IMR-90 (cell line): ENCODE measurements at regions not wholly inside any gene's neighbourhood (a gene's known extent, or its start where the extent isn't known, plus 50 kb on each side); places are given as distances from the start of the nearest gene placed in this dataset.

ENCODE experiments used
- ATAC-seq: fragments of 200-7000 bp; cut with Tn5 transposase; 2 replicates; pipeline ENCODE4 v1.9.1; 2020; ENCODE audit warnings: low read depth, mild to moderate bottlenecking, moderate library complexity
- BruUV-seq: library from RNA; stranded (reverse); fragments of 400-500 nt; replicated peaks from 2 replicates; lab custom pipeline; 2021; lab: Mats Ljungman, UMichigan
- CTCF ChIA-PET: fragments of 300-600 bp; formaldehyde crosslinking; extraction: SDS; loops from one replicate; lab custom pipeline; 2021; ENCODE audit warnings: antibody characterized with exemption; lab: Yijun Ruan, JAX
- POLR2A ChIA-PET: fragments of 300-600 bp; sonication (Branson Sonifier 250); formaldehyde crosslinking; loops from one replicate; lab custom pipeline; 2022; ENCODE audit warnings: antibody characterized with exemption; ENCODE audit not compliant: unreplicated experiment; lab: Charles Lee
- DNase-seq: peaks from one replicate; pipeline ENCODE4 v3.0.0; 2013
- H2AFZ ChIP-seq: replicated peaks from 2 replicates; pipeline ENCODE3; 2013; ENCODE audit warnings: low read length, mild to moderate bottlenecking; ENCODE audit not compliant: poor library complexity
- H2AK5ac ChIP-seq: 2 replicates; pipeline ENCODE4 v1.6.1; 2013; ENCODE audit warnings: low read depth, low read length, inconsistent platforms
- H2AK9ac ChIP-seq: replicated peaks from 2 replicates; pipeline ENCODE3; 2013; ENCODE audit warnings: mild to moderate bottlenecking, low read depth, low read length, moderate library complexity; ENCODE audit not compliant: poor library complexity
- H2BK120ac ChIP-seq: 2 replicates; pipeline ENCODE4 v1.6.1; 2013; ENCODE audit warnings: low read depth, low read length, inconsistent platforms
- H2BK15ac ChIP-seq: 3 replicates; pipeline ENCODE4 v1.6.1; 2013; ENCODE audit warnings: low read depth, low read length, inconsistent platforms
- H2BK20ac ChIP-seq: 2 replicates; pipeline ENCODE4 v1.6.1; 2013; ENCODE audit warnings: low read depth, mild to moderate bottlenecking, inconsistent platforms, low read length, moderate library complexity
- H2BK5ac ChIP-seq: 2 replicates; pipeline ENCODE4 v1.6.1; 2013; ENCODE audit warnings: mild to moderate bottlenecking, low read depth, low read length, inconsistent platforms; ENCODE audit not compliant: poor library complexity, severe bottlenecking
- H3K14ac ChIP-seq: replicated peaks from 2 replicates; pipeline ENCODE4 v1.6.1; 2013; ENCODE audit warnings: low read depth, low read length, inconsistent platforms
- H3K18ac ChIP-seq: 2 replicates; pipeline ENCODE4 v1.6.1; 2013; ENCODE audit warnings: low read depth, low read length, control low read depth
- H3K23ac ChIP-seq: 2 replicates; pipeline ENCODE4 v1.6.1; 2013; ENCODE audit warnings: low read depth, low read length, inconsistent platforms
- H3K27ac ChIP-seq: 2 replicates; pipeline ENCODE4 v1.5.1; 2013; ENCODE audit warnings: mild to moderate bottlenecking, control low read depth, low read length; ENCODE audit not compliant: insufficient read depth
- H3K27me3 ChIP-seq: 2 replicates; pipeline ENCODE4 v1.6.1; 2013; ENCODE audit warnings: low read length; ENCODE audit not compliant: control insufficient read depth, insufficient read depth
- H3K36me3 ChIP-seq: 2 replicates; pipeline ENCODE4 v1.6.1; 2013; ENCODE audit warnings: low read length, mixed read lengths; ENCODE audit not compliant: control insufficient read depth, insufficient read depth
- H3K4ac ChIP-seq: 2 replicates; pipeline ENCODE4 v1.6.1; 2013; ENCODE audit warnings: low read depth, low read length, inconsistent platforms
- H3K4me1 ChIP-seq: 2 replicates; pipeline ENCODE4 v1.6.1; 2013; ENCODE audit warnings: low read length, mixed read lengths; ENCODE audit not compliant: control insufficient read depth, insufficient read depth
- H3K4me2 ChIP-seq: 2 replicates; pipeline ENCODE4 v1.6.1; 2013; ENCODE audit warnings: low read depth, mild to moderate bottlenecking, control low read depth, low read length, moderate library complexity
- H3K4me3 ChIP-seq: 2 replicates; pipeline ENCODE4 v1.5.1; 2013; ENCODE audit warnings: low read depth, mild to moderate bottlenecking, control low read depth, low read length, moderate library complexity; ENCODE audit not compliant: insufficient read depth
- H3K56ac ChIP-seq: 2 replicates; pipeline ENCODE4 v1.6.1; 2013; ENCODE audit warnings: low read length, inconsistent platforms; ENCODE audit not compliant: insufficient read depth; ENCODE audit errors: extremely low read depth
- H3K79me1 ChIP-seq, 2 experiments: 2 replicates each; pipeline ENCODE4 v1.6.1; 2013; ENCODE audit warnings: low read length in 2 of 2, inconsistent platforms in 1 of 2, low read depth in 1 of 2
- H3K9ac ChIP-seq: 2 replicates; pipeline ENCODE4 v1.6.1; 2013; ENCODE audit warnings: low read depth, low read length, control low read depth
- H3K9me1 ChIP-seq: 2 replicates; pipeline ENCODE4 v1.6.1; 2013; ENCODE audit warnings: low read length, inconsistent platforms; ENCODE audit not compliant: insufficient read depth
- H3K9me3 ChIP-seq: 2 replicates; pipeline ENCODE4 v1.6.1; 2013; ENCODE audit warnings: low read length; ENCODE audit not compliant: control insufficient read depth, insufficient read depth
- H4K20me1 ChIP-seq: 2 replicates; pipeline ENCODE4 v1.6.1; 2013; ENCODE audit warnings: low read length, inconsistent platforms; ENCODE audit not compliant: insufficient read depth
- H4K5ac ChIP-seq: 2 replicates; pipeline ENCODE4 v1.6.1; 2013; ENCODE audit warnings: mild to moderate bottlenecking, low read depth, low read length, control low read depth
- H4K8ac ChIP-seq, 2 experiments: 2 replicates each; pipeline ENCODE4 v1.6.1; 2013; ENCODE audit warnings: low read depth in 2 of 2, low read length in 2 of 2, control low read depth in 1 of 2, inconsistent platforms in 1 of 2
- H4K91ac ChIP-seq: 2 replicates; pipeline ENCODE4 v1.6.1; 2013; ENCODE audit warnings: low read depth, low read length, inconsistent platforms; ENCODE audit not compliant: insufficient read depth
- BHLHE40 ChIP-seq: fragments of 150-350 bp; IDR thresholded peaks from 2 replicates; pipeline ENCODE4 v1.6.1; 2016; ENCODE audit warnings: mild to moderate bottlenecking, low read depth, low read length
- CEBPB ChIP-seq: IDR thresholded peaks from 2 replicates; pipeline ENCODE4 v1.6.1; 2012; ENCODE audit warnings: low read depth, low read length, improper control_type of control experiment
- MAFK ChIP-seq: IDR thresholded peaks from 2 replicates; pipeline ENCODE4 v1.6.1; 2012; ENCODE audit warnings: low read depth, low read length, improper control_type of control experiment
- MXI1 ChIP-seq: IDR thresholded peaks from 2 replicates; pipeline ENCODE4 v1.6.1; 2012; ENCODE audit warnings: low read depth, mild to moderate bottlenecking, low read length, moderate library complexity, borderline replicate concordance
- RAD21 ChIP-seq: IDR thresholded peaks from 2 replicates; pipeline ENCODE4 v1.6.1; 2012; ENCODE audit warnings: low read length, improper control_type of control experiment
- RFX5 ChIP-seq: IDR thresholded peaks from 2 replicates; pipeline ENCODE4 v1.8.0; 2012; ENCODE audit warnings: low read depth, mild to moderate bottlenecking, low read length, moderate library complexity
- WGBS, 2 experiments: methylation state at CpG; one replicate each; pipeline versions ENCODE4 v1.1.5 to v1.1.7; 2013; ENCODE audit warnings: missing lambda C conversion rate in 2 of 2; ENCODE audit not compliant: insufficient read length in 1 of 2; ENCODE audit errors: extremely low coverage in 2 of 2; 5-methylcytosine and 5-hydroxymethylcytosine counted together
- dilution Hi-C: fragments of 300-500 bp; cut with HindIII; formaldehyde crosslinking; loops from one replicate; pipeline ENCODE4 v1.14.3; 2018; ENCODE audit warnings: low sequenced_read_pairs; ENCODE audit not compliant: unreplicated experiment
- in situ Hi-C: fragments of 300-500 bp; cut with MboI; formaldehyde crosslinking; loops from 3 replicates; pipeline ENCODE4 v1.14.3; 2019; ENCODE audit warnings: low sequenced_read_pairs, inconsistent platforms, mixed read lengths
- intact Hi-C: fragments of 100-400 bp; cut with micrococcal nuclease; formaldehyde crosslinking; loops from 2 replicates; pipeline ENCODE4 v1.10.0; 2022

- Histone ChIP-seq H3K9me1 (no peaks in the 10 kb centered on the region), H3K79me1 (no peaks in the 10 kb centered on the region), H3K4me2 (no peak overlapping the region), H3K36me3 (no peaks in the 10 kb centered on the region), H4K5ac (no peak overlapping the region), H3K27me3 (no peaks in the 10 kb centered on the region), H2BK120ac (no peak overlapping the region), H3K14ac (no peak overlapping the region), H2BK15ac (no peak overlapping the region), H2AK5ac (no peak overlapping the region), H4K91ac (no peak overlapping the region), H3K18ac (no peak overlapping the region), H2AFZ (no peak overlapping the region), H3K4me3 (no peak overlapping the region), H3K9me3 (no peaks in the 10 kb centered on the region), H4K20me1 (no peaks in the 10 kb centered on the region), H2AK9ac (no peak overlapping the region), H3K9ac (no peak overlapping the region), H2BK5ac (no peak overlapping the region), H3K23ac (no peak overlapping the region), H3K4ac (no peak overlapping the region), H3K4me1 (no peaks in the 10 kb centered on the region), H2BK20ac (no peak overlapping the region), H3K27ac (no peak overlapping the region), H3K56ac (no peak overlapping the region), H4K8ac (no peak overlapping the region)
- DNase-seq (no peak), ATAC-seq (no peak)
- ChIA-PET CTCF (interaction anchor here (0.6 kb wide), 1 partner anchor 35 kb away, joined by 3 read pairs; no protein-coding TSS in a partner anchor), POLR2A (no interaction called here)
- no TSS peak for BruUV-seq
- TF ChIP-seq MAFK (no peak), RFX5 (no peak), BHLHE40 (no peak), MXI1 (no peak), CEBPB (no peak), RAD21 (no peak)
- dilution Hi-C loops (no loop called here), in situ Hi-C loops (no loop called here), intact Hi-C loops (no loop called here)
- no CpG with 5 or more reads among the region's 2 CpGs for WGBS, 2 experiments
Observed at GRCh38 chr1:79599257-79599656, 592.7 kb upstream of the ADGRL4 start.
